DMS114 treated with DMSO at 0.1 percent for 48 hours (cell line): ENCODE measurements at regions not wholly inside any gene's neighbourhood (a gene's known extent, or its start where the extent isn't known, plus 50 kb on each side); places are given as distances from the start of the nearest gene placed in this dataset.
"Not testable (repeated sequence)": the region's sequence is repeated elsewhere in the genome, so short reads cannot be mapped to it uniquely, and the experiment has no call there.

Experiments used
- DNase-seq: peaks from one replicate; lab custom pipeline; 2025; ENCODE audit not compliant: unreplicated experiment; lab: John Stamatoyannopoulos, UW

DNA sequence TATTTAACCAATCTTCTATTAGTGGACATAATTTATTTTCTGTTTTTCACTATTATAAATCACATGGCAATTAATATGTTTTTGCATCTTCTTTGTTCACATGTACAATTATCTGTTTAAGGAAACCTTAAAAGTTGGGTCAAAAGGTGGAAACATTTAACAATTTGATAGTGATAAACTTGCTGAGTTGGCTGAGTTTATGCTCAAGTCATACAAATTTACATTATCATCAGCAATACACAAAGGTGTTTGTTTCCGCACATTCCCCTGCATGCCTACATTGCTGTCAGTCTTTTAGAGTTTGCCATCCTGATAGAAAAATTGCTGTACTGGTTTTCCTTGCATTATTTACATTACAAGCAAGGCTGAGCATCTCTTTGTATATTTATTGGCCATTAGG lies 139.5 kb downstream of the KCNRG start:
- no peak for DNase-seq

- no peak for DNase-seq
These were observed 140.9 kb downstream of the KCNRG start for GRCh38 chr13:50156140-50156539.

- DNase-seq: no peak
These were observed 141.4 kb downstream of the KCNRG start for GRCh38 chr13:50156561-50157127.

DNA sequence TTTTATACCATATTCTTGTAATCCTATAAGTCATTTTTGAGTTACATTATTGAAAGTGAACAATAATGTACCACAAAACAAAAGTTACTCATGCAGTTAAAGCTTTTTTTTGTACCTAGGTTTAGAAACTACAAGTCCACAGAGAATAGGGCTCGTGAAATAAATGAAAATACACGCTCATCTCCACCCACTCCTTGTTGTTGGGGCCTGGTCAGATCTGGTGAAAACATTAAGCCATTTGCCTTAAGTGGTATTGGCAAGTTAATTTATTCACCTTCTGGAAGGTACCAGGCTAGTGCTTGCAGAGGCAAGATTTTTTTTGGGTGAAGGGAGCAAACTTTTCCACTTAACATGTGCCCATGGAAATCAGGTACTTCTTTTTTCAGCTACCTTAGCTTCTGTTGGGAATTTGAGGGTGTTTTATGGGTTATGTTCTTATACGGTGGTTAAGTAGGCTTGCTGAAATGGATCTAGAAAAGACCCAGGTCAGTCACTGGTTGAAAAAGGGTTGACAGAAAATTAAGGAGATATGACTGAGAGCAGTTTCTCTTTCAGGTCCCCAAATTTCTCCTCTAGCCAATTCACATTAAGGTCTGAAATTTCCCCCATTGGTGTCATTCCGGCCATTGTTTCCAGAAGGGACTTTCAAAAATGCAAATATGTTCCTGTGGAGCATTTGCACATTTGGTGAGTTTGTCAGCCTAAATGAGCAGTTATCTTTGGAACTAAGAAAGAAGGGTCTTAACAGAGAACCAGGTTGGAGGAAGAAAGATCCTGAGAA lies 143.3 kb downstream of the KCNRG start:
- no peak for DNase-seq

GRCh38 chr13:50159607-50160006 lies 144.4 kb downstream of the KCNRG start:
- DNase-seq: no peak

DNA sequence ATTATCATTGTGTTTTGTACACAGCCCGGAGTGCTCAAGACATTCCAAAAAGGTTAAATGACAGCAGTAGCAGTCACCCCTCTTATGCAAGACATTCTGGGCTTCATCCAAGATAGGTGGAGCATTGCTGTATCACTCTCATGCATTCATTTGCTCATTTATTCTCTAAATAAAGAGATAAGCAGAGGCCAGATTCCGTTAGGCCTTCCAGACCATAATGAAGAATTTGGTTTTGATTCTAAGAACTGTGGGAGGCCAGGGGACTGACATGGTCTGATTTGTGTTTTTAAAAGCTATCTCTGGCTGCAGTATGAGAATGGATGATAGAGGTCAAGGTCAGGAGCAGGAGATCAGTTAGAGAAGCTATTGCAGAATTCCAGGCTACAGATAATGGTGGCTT lies 145.8 kb downstream of the KCNRG start:
- DNase-seq: no peak

DNA sequence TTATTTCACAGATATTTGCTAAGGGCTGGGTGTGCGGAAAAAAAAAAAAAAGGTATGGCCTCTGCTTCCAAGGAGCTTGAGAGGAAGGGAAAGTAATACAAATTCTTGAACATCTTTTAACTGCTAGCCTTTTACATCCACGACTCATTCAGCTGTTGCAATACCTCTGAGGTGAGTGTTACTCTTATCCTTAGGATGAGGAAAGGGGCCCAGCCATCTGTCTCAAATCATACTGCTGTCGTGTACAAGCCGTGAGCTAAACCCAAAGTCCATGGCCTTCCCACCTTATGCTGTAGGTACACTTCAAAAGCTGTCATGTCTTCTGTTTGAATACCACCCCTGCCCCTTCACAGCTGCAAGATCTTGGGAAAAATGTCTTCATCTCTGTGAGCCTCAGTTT lies 146.8 kb downstream of the KCNRG start:
- no peak for DNase-seq

GRCh38 chr13:50162567-50162966 lies 147.3 kb downstream of the KCNRG start:
- no peak for DNase-seq

- DNase-seq: no peak
These were observed 152.1 kb downstream of the KCNRG start for GRCh38 chr13:50167224-50167947.

DNA sequence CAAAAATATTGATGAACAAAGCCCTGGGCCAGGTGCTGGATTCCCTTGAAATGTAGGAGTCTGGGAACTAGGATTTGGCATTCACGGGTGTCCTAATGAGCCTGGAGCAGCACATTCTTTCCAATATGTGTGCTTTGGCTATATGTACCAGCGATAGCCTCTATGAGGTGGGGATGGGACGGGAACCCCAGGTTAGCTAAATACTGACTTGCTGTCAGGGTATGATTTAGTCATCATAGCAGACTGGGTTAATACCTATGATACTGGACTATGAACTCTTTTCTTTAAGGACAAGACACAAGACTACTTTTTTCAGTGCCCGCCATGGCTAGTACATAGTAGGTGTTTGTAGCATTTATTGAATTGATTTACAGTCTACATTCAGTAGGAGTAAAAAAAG lies 152.7 kb downstream of the KCNRG start:
- DNase-seq: no peak

DNA sequence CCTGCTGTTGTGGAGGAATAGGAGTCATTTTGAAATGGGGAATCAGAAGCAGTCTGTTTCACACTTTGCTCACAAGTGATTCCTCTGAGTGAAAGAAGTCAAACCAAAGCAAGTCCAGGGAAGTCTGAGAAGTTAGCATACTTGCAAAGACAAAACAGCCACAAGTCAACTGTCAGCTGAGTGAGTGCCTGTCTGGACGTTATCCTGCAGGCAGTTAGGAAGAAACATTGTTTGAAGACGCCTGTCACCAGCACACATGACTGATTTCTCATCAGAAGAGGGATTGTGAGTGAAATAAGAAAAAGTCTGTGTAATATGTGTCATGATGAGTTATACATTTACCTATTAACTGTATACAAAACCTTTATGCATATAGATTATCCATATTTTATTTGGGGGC lies 153.5 kb downstream of the KCNRG start:
- no peak for DNase-seq

DNA sequence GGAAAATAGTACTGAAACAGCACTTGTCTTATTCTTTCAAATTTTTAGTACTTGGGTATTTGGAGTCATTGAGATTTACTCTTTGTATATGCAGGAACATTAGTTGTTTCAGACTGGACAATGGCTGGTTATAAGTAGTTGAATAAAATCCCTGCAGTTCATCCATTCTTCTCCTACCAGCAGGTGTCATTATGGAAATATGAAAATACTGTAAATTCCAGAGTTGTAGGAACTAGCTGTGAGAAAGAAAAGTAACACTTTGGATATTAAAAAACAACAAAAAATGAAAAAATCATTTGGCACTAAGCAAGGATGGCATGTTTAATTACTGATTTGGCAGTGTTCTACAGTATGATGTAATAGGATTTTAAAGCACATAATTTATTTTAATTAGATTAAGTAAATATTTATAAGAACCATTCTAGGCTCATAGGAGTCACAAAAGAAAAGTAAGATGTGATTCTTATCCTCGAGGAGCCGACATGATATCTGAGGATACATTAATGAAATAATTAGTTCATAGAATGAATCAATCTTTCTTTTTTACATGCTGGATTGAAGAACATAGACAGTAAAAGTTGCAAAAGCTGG lies 155.3 kb downstream of the KCNRG start:
- no peak for DNase-seq

GRCh38 chr13:50171590-50172282 lies 156.5 kb downstream of the KCNRG start:
- DNase-seq: no peak

DNA sequence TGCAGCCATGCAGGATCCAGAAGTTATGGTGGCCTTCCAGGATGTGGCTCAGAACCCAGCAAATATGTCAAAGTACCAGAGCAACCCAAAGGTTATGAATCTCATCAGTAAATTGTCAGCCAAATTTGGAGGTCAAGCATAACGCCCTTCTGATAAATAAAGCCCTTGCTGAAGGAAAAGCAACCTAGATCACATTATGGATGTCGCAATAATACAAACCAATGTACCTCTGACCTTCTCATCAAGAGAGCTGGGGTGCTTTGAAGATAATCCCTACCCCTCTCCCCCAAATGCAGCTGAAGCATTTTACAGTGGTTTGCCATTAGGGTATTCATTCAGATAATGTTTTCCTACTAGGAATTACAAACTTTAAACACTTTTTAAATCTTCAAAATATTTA lies 157.8 kb downstream of the KCNRG start:
- not testable (repeated sequence) for DNase-seq

GRCh38 chr13:50174630-50175029 lies 159.4 kb downstream of the KCNRG start:
- no peak for DNase-seq

DNA sequence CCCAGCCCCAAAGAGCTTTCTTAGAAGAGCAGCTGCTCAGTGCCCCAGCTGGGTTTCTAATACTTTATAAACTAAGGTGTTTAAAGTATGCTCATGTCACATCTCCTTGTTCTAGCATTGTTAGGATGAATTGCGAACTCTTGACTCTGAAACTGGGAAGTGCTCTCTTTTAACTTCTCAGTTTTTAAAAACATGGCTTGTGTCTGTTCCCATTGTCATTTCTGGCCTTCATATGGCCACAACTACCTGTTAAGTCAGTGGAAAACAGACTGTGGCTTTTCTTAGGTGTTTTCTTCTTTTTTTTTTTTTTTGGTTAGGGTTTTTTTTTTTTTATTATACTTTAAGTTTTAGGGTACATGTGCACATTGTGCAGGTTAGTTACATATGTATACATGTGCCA lies 164.7 kb downstream of the KCNRG start:
- DNase-seq: no peak

DNA sequence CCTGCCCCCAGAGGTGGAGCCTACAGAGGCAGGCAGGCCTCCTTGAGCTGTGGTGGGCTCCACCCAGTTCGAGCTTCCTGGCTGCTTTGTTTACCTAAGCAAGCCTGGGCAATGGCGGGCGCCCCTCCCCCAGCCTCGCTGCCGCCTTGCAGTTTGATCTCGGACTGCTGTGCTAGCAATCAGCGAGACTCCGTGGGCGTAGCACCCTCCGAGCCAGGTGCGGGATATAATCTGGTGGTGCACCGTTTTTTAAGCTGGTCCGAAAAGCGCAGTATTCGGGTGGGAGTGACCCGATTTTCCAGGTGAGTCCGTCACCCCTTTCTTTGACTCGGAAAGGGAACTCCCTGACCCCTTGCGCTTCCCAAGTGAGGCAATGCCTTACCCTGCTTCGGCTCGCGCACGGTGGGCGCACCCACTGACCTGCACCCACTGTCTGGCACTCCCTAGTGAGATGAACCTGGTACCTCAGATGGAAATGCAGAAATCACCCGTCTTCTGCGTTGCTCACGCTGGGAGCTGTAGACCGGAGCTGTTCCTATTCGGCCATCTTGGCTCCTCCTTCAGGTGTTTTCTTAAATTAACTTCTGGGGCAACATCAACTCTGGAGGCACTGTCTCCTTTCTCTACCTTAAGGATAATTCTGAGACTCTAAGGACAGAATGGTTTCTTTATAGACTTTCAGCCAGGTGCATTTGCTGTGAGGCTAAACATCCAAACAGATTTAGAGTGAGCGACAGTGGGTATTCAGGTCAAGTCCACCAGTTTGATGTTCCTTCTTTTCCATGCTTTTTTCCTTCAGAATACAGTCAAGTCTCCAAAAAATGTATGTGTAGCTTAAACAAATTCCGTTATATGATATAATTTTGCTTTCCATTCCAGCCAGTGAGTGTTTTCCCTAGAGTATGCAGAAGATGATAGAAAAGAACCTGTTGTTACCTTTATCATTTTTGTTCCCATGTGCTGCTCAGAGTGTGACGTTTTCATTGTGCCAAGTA lies 170.8 kb downstream of the KCNRG start:
- not testable (repeated sequence) for DNase-seq

- DNase-seq: no peak
These were observed 172.2 kb downstream of the KCNRG start for GRCh38 chr13:50187352-50188029.

GRCh38 chr13:50188696-50189095 lies 173.5 kb downstream of the KCNRG start:
- no peak for DNase-seq

DNA sequence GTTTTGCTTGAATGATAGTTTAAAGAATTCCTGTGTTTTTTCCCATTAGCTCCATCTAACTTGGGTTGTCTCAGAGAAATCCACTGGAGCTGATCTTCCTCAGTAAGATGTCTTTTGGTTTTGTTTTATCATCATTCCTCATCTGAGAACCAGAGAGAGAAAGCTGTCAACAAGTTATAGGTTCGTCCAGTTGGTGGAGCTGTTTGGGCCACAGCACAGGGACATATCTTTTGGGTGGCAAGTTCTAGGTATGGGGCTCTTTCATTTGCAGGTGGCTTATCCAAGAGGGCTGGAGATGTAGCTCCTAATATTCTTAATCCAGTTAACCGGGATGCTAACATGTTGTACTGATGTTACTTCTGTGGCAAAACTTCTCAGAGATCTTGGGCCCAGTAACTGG lies 174.2 kb downstream of the KCNRG start:
- DNase-seq: no peak
